ENCODE measurements at regions not wholly inside any gene's neighbourhood (a gene's known extent, or its start where the extent isn't known, plus 50 kb on each side); places are given as distances from the start of the nearest gene placed in this dataset.

DNA sequence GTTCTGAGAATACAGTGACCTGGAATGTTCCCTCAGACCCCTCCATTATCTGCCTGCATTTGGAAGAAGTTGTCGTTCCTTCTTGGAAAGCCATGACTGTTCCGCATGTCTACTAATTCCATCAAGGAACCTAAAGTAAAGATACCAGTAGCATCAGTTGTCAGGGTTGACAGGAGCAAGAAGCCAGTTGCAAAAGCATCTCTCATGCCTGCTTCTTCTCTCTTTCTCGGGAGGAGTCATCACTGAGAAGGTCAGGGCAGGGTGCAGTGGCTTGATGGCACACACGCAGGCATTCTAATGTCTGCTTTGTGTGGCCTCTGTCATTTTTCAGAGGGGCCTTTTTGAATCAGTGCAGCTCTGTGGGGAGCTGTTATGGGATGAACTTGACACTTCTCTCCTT, 276.6 kb upstream of the TPM1 start:
- DNase-seq (ENCODE audit: low spot score): no peak
- ChIA-PET CTCF (no interaction called here), POLR2A (ENCODE audit: low non-redundant PET) (no interaction called here)
- Histone ChIP-seq H3K4me1 (ENCODE audit: insufficient read depth, low read length, poor library complexity, severe bottlenecking) (no peaks in the 10 kb centered on the region), H3K36me3 (ENCODE audit: insufficient read depth, low read length, poor library complexity, severe bottlenecking) (no peaks in the 10 kb centered on the region), H3K9me3 (ENCODE audit: low read depth, low read length, poor library complexity, severe bottlenecking) (no peaks in the 10 kb centered on the region), H3K27ac (ENCODE audit: low read depth, low read length, poor library complexity, severe bottlenecking) (no peak overlapping the region), H3K27me3 (replicated peaks; ENCODE audit: insufficient read depth, low read depth, low read length, poor library complexity) (no peaks in the 10 kb centered on the region), H3K4me3 (ENCODE audit: low read depth, low read length, poor library complexity, severe bottlenecking) (no peak overlapping the region)
- BruUV-seq (replicated peaks): no TSS peak
- intact Hi-C loops (cut with micrococcal nuclease; ENCODE audit: unreplicated experiment): no loop called here
- TF ChIP-seq, protein P1, sequence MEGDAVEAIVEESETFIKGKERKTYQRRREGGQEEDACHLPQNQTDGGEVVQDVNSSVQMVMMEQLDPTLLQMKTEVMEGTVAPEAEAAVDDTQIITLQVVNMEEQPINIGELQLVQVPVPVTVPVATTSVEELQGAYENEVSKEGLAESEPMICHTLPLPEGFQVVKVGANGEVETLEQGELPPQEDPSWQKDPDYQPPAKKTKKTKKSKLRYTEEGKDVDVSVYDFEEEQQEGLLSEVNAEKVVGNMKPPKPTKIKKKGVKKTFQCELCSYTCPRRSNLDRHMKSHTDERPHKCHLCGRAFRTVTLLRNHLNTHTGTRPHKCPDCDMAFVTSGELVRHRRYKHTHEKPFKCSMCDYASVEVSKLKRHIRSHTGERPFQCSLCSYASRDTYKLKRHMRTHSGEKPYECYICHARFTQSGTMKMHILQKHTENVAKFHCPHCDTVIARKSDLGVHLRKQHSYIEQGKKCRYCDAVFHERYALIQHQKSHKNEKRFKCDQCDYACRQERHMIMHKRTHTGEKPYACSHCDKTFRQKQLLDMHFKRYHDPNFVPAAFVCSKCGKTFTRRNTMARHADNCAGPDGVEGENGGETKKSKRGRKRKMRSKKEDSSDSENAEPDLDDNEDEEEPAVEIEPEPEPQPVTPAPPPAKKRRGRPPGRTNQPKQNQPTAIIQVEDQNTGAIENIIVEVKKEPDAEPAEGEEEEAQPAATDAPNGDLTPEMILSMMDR (conservative IDR thresholded peaks at IDR 0.05; ENCODE audit: low read depth, low read length): no peak
- no peak for TF ChIP-seq EZH2 (IDR thresholded peaks at IDR 0.05; ENCODE audit: borderline replicate concordance, low read depth, low read length, poor library complexity, severe bottlenecking)

DNA sequence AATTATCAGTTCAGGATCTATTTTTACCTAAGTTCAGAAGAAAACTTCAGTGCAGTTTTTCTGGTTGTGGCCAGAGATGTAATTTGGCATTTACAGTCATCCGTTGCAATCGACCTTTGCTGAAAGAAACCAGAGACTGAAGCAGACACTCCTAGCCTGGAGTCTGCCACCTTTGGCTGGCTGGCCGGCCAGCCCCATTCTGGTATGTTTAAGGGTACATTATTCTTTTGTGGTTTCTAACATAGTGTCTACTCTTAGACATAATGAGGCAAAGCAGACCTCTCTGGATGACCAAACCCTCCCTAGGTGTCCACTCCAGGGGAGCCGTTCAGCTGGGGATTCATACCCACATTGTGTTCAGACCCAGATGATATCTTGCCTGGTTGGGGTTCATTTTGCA, 275.9 kb upstream of the TPM1 start:
- no peak for TF ChIP-seq EZH2 (IDR thresholded peaks at IDR 0.05; ENCODE audit: borderline replicate concordance, low read depth, low read length, poor library complexity, severe bottlenecking)
- TF ChIP-seq, protein P1 (conservative IDR thresholded peaks at IDR 0.05; ENCODE audit: low read depth, low read length): no peak
- no peak overlapping the region for H3K27ac ChIP-seq (ENCODE audit: low read depth, low read length, poor library complexity, severe bottlenecking)
- no peak overlapping the region for H3K4me3 ChIP-seq (ENCODE audit: low read depth, low read length, poor library complexity, severe bottlenecking)
- H3K27me3 ChIP-seq (replicated peaks; ENCODE audit: insufficient read depth, low read depth, low read length, poor library complexity): no peaks in the 10 kb centered on the region
- CTCF ChIA-PET: no interaction called here
- H3K36me3 ChIP-seq (ENCODE audit: insufficient read depth, low read length, poor library complexity, severe bottlenecking): no peaks in the 10 kb centered on the region
- no peaks in the 10 kb centered on the region for H3K4me1 ChIP-seq (ENCODE audit: insufficient read depth, low read length, poor library complexity, severe bottlenecking)
- intact Hi-C loops (cut with micrococcal nuclease; ENCODE audit: unreplicated experiment): no loop called here
- H3K9me3 ChIP-seq (ENCODE audit: low read depth, low read length, poor library complexity, severe bottlenecking): no peaks in the 10 kb centered on the region
- POLR2A ChIA-PET (ENCODE audit: low non-redundant PET): no interaction called here
- no peak for DNase-seq (ENCODE audit: low spot score)
- no TSS peak for BruUV-seq (replicated peaks)

DNA sequence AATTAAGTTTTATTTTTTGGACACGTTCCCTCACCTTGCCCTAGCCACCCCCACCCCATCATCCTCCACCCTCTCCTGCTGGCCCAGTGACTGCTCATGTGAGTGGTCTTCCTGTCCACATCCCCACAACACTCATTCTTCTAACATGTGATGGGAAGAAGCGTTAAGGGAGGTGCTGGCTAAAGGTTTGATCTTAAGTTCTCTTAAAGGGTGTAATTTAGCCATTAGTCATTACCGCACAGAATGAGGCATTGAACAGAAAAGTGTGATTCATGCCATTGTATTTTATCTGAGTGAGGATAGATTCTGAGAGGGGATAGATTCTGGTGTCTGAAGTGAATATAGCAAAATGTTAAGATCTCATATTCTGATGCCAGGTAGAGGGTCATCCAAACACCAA, 272.9 kb upstream of the TPM1 start:
- no peak for TF ChIP-seq EZH2 (IDR thresholded peaks at IDR 0.05; ENCODE audit: borderline replicate concordance, low read depth, low read length, poor library complexity, severe bottlenecking)
- TF ChIP-seq, protein P1 (conservative IDR thresholded peaks at IDR 0.05; ENCODE audit: low read depth, low read length): no peak

More for the DNA sequence above, 272.9 kb upstream of the TPM1 start:
- no TSS peak for BruUV-seq (replicated peaks)
- ChIA-PET CTCF (no interaction called here), POLR2A (ENCODE audit: low non-redundant PET) (no interaction called here)
- Histone ChIP-seq H3K36me3 (ENCODE audit: insufficient read depth, low read length, poor library complexity, severe bottlenecking) (no peaks in the 10 kb centered on the region), H3K27ac (ENCODE audit: low read depth, low read length, poor library complexity, severe bottlenecking) (no peak overlapping the region), H3K27me3 (replicated peaks; ENCODE audit: insufficient read depth, low read depth, low read length, poor library complexity) (no peaks in the 10 kb centered on the region), H3K4me1 (ENCODE audit: insufficient read depth, low read length, poor library complexity, severe bottlenecking) (no peaks in the 10 kb centered on the region), H3K9me3 (ENCODE audit: low read depth, low read length, poor library complexity, severe bottlenecking) (no peaks in the 10 kb centered on the region), H3K4me3 (ENCODE audit: low read depth, low read length, poor library complexity, severe bottlenecking) (no peak overlapping the region)
- no peak for DNase-seq (ENCODE audit: low spot score)
- intact Hi-C loops (cut with micrococcal nuclease; ENCODE audit: unreplicated experiment): no loop called here

Data from A673 (cell line).